GM12878 (cell line): ENCODE measurements at regions not wholly inside any gene's neighbourhood (a gene's known extent, or its start where the extent isn't known, plus 50 kb on each side); places are given as distances from the start of the nearest gene placed in this dataset.

Experiments used
- BCL11A ChIP-seq: IDR thresholded peaks from 2 replicates; pipeline ENCODE4 v1.6.1; 2011; ENCODE audit warnings: low read depth, low read length
- NFYB ChIP-seq: IDR thresholded peaks from 2 replicates; pipeline ENCODE4 v1.6.1; 2011; ENCODE audit warnings: low read depth, mild to moderate bottlenecking, low read length, improper control_type of control experiment, moderate library complexity; ENCODE audit not compliant: insufficient read depth
- POLR2A ChIP-seq: IDR thresholded peaks from 2 replicates; pipeline ENCODE4 v1.6.1; 2011; ENCODE audit warnings: low read depth, mild to moderate bottlenecking, low read length
- SIN3A ChIP-seq: IDR thresholded peaks from 2 replicates; pipeline ENCODE4 v1.6.1; 2012; ENCODE audit warnings: low read depth, low read length, improper control_type of control experiment
- SMC3 ChIP-seq: IDR thresholded peaks from 2 replicates; pipeline ENCODE4 v1.6.1; 2011; ENCODE audit warnings: low read length, improper control_type of control experiment, borderline replicate concordance
- SP1 ChIP-seq: IDR thresholded peaks from one replicate; pipeline ENCODE4 v1.6.1; 2011; ENCODE audit warnings: low read depth, low read length
- STAT1 ChIP-seq: fragments of 450-650 bp; conservative IDR thresholded peaks from 2 replicates; pipeline ENCODE4 v1.6.1; 2014; ENCODE audit warnings: antibody characterized with exemption, mild to moderate bottlenecking
- TF ChIP-seq, protein P1 (sequence below), 3 experiments: IDR thresholded peaks in 2 of 3; conservative IDR thresholded peaks in 1 of 3; 2 replicates each; pipeline ENCODE4 v1.5.1; 2011; ENCODE audit warnings: low read depth in 3 of 3, low read length in 3 of 3, mild to moderate bottlenecking in 3 of 3, control low read depth in 2 of 3, moderate library complexity in 2 of 3, inconsistent platforms in 1 of 3, mixed read lengths in 1 of 3; ENCODE audit not compliant: control insufficient read depth in 2 of 3, insufficient read depth in 1 of 3; ENCODE audit errors: extremely low read depth in 1 of 3
- TF ChIP-seq, protein P2 (sequence below): IDR thresholded peaks from 2 replicates; pipeline ENCODE4 v1.6.1; 2011; ENCODE audit warnings: low read depth, mild to moderate bottlenecking, low read length, moderate library complexity, borderline replicate concordance; ENCODE audit errors: extremely low read depth

DNA sequence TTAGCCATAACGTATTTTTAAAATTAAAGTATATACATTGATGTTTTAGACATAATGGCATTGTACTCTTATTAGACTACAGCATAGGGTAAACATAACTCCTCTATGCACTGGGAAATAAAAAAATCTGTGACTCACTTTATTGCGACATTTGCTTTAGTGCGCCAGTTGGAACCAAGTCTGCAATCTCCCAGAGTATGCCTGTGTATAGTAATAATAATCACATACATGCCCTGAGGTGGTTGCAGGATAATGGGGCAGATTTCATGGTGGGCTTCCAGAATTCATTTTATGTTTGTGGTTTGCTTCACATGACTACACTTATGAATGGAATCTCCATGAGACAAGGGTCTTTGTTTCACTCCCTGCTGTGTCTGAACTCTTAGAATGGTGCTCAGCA is 66.9 kb upstream of the N4BP1 start:
- TF ChIP-seq SMC3: no peak
- TF ChIP-seq NFYB: no peak
- no peak for TF ChIP-seq POLR2A
- no peak for TF ChIP-seq BCL11A
- no peak for TF ChIP-seq SP1
- TF ChIP-seq SIN3A: no peak
- TF ChIP-seq, protein P1, sequence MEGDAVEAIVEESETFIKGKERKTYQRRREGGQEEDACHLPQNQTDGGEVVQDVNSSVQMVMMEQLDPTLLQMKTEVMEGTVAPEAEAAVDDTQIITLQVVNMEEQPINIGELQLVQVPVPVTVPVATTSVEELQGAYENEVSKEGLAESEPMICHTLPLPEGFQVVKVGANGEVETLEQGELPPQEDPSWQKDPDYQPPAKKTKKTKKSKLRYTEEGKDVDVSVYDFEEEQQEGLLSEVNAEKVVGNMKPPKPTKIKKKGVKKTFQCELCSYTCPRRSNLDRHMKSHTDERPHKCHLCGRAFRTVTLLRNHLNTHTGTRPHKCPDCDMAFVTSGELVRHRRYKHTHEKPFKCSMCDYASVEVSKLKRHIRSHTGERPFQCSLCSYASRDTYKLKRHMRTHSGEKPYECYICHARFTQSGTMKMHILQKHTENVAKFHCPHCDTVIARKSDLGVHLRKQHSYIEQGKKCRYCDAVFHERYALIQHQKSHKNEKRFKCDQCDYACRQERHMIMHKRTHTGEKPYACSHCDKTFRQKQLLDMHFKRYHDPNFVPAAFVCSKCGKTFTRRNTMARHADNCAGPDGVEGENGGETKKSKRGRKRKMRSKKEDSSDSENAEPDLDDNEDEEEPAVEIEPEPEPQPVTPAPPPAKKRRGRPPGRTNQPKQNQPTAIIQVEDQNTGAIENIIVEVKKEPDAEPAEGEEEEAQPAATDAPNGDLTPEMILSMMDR (IDR thresholded peaks at IDR 0.05 in 2 of 3, conservative IDR thresholded peaks at IDR 0.05 in 1 of 3; ENCODE audit: control insufficient read depth in 2 of 3, extremely low read depth in 1 of 3, insufficient read depth in 1 of 3, low read depth in 3 of 3, low read length in 3 of 3): no peak
- TF ChIP-seq STAT1: no peak
- TF ChIP-seq, protein P2, sequence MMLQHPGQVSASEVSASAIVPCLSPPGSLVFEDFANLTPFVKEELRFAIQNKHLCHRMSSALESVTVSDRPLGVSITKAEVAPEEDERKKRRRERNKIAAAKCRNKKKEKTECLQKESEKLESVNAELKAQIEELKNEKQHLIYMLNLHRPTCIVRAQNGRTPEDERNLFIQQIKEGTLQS: no peak
